HepG2 (cell line): ENCODE measurements at regions not wholly inside any gene's neighbourhood (a gene's known extent, or its start where the extent isn't known, plus 50 kb on each side); places are given as distances from the start of the nearest gene placed in this dataset.

ENCODE experiments used
- CCAR2 ChIP-seq: fragments of 200-400 bp; formaldehyde crosslinking; optimal IDR thresholded peaks from 2 replicates; pipeline ENCODE3; 2018; ENCODE audit warnings: low read depth, mild to moderate bottlenecking, low read length, moderate library complexity
- CEBPB ChIP-seq: IDR thresholded peaks from 2 replicates; pipeline ENCODE4 v1.6.1; 2011; ENCODE audit warnings: low read depth, low read length, improper control_type of control experiment, borderline replicate concordance
- CTCF ChIP-seq: sonication (generic); formaldehyde crosslinking; IDR thresholded peaks from 2 replicates; pipeline ENCODE4 v1.5.0; 2020; ENCODE audit warnings: mild to moderate bottlenecking, missing genetic modification reagents, moderate library complexity
- E2F1 ChIP-seq: sonication (generic); formaldehyde crosslinking; IDR thresholded peaks from 2 replicates; pipeline ENCODE4 v1.5.0; 2020; ENCODE audit warnings: missing genetic modification reagents
- ERF ChIP-seq: IDR thresholded peaks from 2 replicates; pipeline ENCODE4 v1.6.1; 2018; ENCODE audit warnings: missing biosample characterization, missing genetic modification reagents
- EZH2 ChIP-seq: conservative IDR thresholded peaks from 2 replicates; pipeline ENCODE4 v1.6.1; 2012; ENCODE audit warnings: mild to moderate bottlenecking, low read depth, low read length, moderate library complexity
- POLR2A ChIP-seq, 2 experiments: IDR thresholded peaks; 2 replicates each; pipeline ENCODE4 v1.6.1; 2011; ENCODE audit warnings: low read depth in 2 of 2, low read length in 2 of 2, mild to moderate bottlenecking in 1 of 2, moderate library complexity in 1 of 2; ENCODE audit not compliant: insufficient read depth in 1 of 2
- POLR2AphosphoS5 ChIP-seq: IDR thresholded peaks from 2 replicates; pipeline ENCODE4 v1.6.1; 2012; ENCODE audit warnings: low read depth, low read length
- PTBP1 ChIP-seq: fragments of 200-400 bp; formaldehyde crosslinking; IDR thresholded peaks from 2 replicates; pipeline ENCODE4 v1.6.1; 2018; ENCODE audit warnings: low read length, low read depth; ENCODE audit not compliant: poor library complexity, severe bottlenecking
- REST ChIP-seq, 2 experiments: IDR thresholded peaks; 2 replicates each; pipeline ENCODE4 v1.6.1; 2011 to 2012; ENCODE audit warnings: low read length in 2 of 2, borderline replicate concordance in 1 of 2, low read depth in 1 of 2, mild to moderate bottlenecking in 1 of 2, moderate library complexity in 1 of 2
- YY1 ChIP-seq: IDR thresholded peaks from 2 replicates; pipeline ENCODE4 v1.6.1; 2011; ENCODE audit warnings: low read length, low read depth, moderate library complexity, mild to moderate bottlenecking; ENCODE audit not compliant: insufficient read depth, insufficient replicate concordance
- ZSCAN29 ChIP-seq: sonication (generic); formaldehyde crosslinking; conservative IDR thresholded peaks from 2 replicates; pipeline ENCODE4 v1.4.0; 2020; ENCODE audit warnings: mild to moderate bottlenecking, missing genetic modification reagents

GRCh38 chr3:152104847-152105415 is 163.8 kb upstream of the MBNL1 start:
- TF ChIP-seq CTCF (CRISPR knock-in tag) (no peak), ERF (CRISPR knock-in tag) (no peak), EZH2 (no peak), CCAR2 (no peak), POLR2AphosphoS5 (no peak), E2F1 (CRISPR knock-in tag) (no peak), REST (IDR thresholded peaks at IDR 0.05; ENCODE audit: borderline replicate concordance in 1 of 2, low read depth in 1 of 2, low read length in 2 of 2) (no peak), ZSCAN29 (CRISPR knock-in tag) (no peak), POLR2A (IDR thresholded peaks at IDR 0.05; ENCODE audit: insufficient read depth in 1 of 2, low read depth in 2 of 2, low read length in 2 of 2) (no peak), CEBPB (no peak), YY1 (no peak), PTBP1 (no peak)
